ENCODE measurements at regions not wholly inside any gene's neighbourhood (a gene's known extent, or its start where the extent isn't known, plus 50 kb on each side); places are given as distances from the start of the nearest gene placed in this dataset.

GRCh38 chr10:130967161-130967560 lies 344.4 kb downstream of the TCERG1L start:
- Histone ChIP-seq H3K4me3 (no peak overlapping the region), H3K36me3 (no peaks in the 10 kb centered on the region), H3K27me3 (no peaks in the 10 kb centered on the region), H3K4me1 (no peaks in the 10 kb centered on the region), H3K27ac (no peak overlapping the region), H3K9me3 (no peaks in the 10 kb centered on the region)
- WGBS (ENCODE audit: insufficient coverage, low coverage, low lambda C conversion rate, missing lambda C conversion rate) = 60% methylated on average over 5 of the region's 5 CpGs
- DNase-seq (no peak), ATAC-seq (no peak)
- intact Hi-C loops (cut with DNase I) = no loop called here
- TF ChIP-seq POLR2A (IDR thresholded peaks at IDR 0.05) = no peak
- no peak for TF ChIP-seq CTCF (IDR thresholded peaks at IDR 0.05)

DNA sequence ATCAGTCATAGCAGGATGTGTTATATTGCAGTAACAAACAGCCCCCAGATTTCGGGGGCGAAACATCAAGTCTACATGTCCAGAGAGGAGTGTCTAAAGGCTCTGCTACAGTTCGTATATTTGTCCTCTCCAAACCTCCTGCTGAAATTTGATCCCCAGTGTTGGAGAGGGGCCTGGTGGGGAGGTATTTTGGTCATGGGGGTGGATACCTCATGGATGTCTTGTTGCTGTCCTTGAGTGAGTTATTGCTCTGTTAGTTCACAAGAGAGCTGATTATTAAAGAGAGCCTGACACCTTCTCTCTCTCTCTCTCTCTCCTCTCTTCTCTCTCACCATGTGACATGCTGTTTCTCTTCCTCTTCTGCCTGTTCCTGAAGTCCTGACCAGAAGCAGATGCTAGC lies 343.7 kb downstream of the TCERG1L start:
- no peaks in the 10 kb centered on the region for H3K4me1 ChIP-seq
- H3K27ac ChIP-seq = no peak overlapping the region
- no peak for DNase-seq
- no peaks in the 10 kb centered on the region for H3K27me3 ChIP-seq
- no peak for ATAC-seq
- no peak for TF ChIP-seq CTCF (IDR thresholded peaks at IDR 0.05)
- no peak for TF ChIP-seq POLR2A (IDR thresholded peaks at IDR 0.05)
- no peaks in the 10 kb centered on the region for H3K36me3 ChIP-seq
- WGBS (ENCODE audit: insufficient coverage, low coverage, low lambda C conversion rate, missing lambda C conversion rate) = 56% methylated on average over 3 of the region's 3 CpGs
- intact Hi-C loops (cut with DNase I) = no loop called here
- no peak overlapping the region for H3K4me3 ChIP-seq
- H3K9me3 ChIP-seq = no peaks in the 10 kb centered on the region

GRCh38 chr10:130968511-130968910 lies 343.0 kb downstream of the TCERG1L start:
- no peaks in the 10 kb centered on the region for H3K27me3 ChIP-seq
- ATAC-seq (no peak), DNase-seq (no peak)
- intact Hi-C loops (cut with DNase I) = no loop called here
- TF ChIP-seq CTCF (IDR thresholded peaks at IDR 0.05) = no peak
- TF ChIP-seq POLR2A (IDR thresholded peaks at IDR 0.05) = no peak
- no peaks in the 10 kb centered on the region for H3K9me3 ChIP-seq
- H3K27ac ChIP-seq = no peak overlapping the region
- no peak overlapping the region for H3K4me3 ChIP-seq
- no peaks in the 10 kb centered on the region for H3K36me3 ChIP-seq
- H3K4me1 ChIP-seq = no peaks in the 10 kb centered on the region
- 39% methylated on average over 3 of the region's 3 CpGs for WGBS (ENCODE audit: insufficient coverage, low coverage, low lambda C conversion rate, missing lambda C conversion rate)

DNA sequence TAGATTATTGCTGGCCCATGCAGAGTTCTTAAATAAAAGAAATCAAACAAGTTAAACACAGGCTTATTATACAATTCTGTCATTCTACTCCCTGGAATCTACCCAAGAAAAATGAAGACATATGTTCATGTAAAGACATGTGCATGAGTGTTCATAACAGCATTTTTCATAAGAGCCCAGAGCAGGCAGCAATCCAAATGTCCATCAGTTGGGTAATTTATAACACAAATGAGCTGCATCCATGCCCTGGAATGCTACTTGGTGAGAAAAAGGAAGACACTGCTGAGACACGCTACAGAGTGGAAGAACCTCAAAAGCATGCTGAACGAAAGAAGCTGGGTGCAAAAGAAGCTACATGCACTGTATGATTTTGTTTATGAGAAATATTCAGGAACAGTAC lies 342.6 kb downstream of the TCERG1L start:
- no peak for ATAC-seq
- Histone ChIP-seq H3K4me3 (no peak overlapping the region), H3K36me3 (no peaks in the 10 kb centered on the region), H3K4me1 (no peaks in the 10 kb centered on the region), H3K27ac (no peak overlapping the region), H3K27me3 (no peaks in the 10 kb centered on the region), H3K9me3 (no peaks in the 10 kb centered on the region)
- TF ChIP-seq CTCF (IDR thresholded peaks at IDR 0.05) = no peak
- no peak for TF ChIP-seq POLR2A (IDR thresholded peaks at IDR 0.05)
- DNase-seq = no peak
- WGBS (ENCODE audit: insufficient coverage, low coverage, low lambda C conversion rate, missing lambda C conversion rate) = 54% methylated on average over 2 of the region's 2 CpGs
- intact Hi-C loops (cut with DNase I) = no loop called here

GRCh38 chr10:130969700-130970099 lies 341.8 kb downstream of the TCERG1L start:
- 70% methylated on average over 11 of the region's 15 CpGs for WGBS (ENCODE audit: insufficient coverage, low coverage, low lambda C conversion rate, missing lambda C conversion rate)
- Histone ChIP-seq H3K4me3 (no peak overlapping the region), H3K9me3 (no peaks in the 10 kb centered on the region), H3K27ac (no peak overlapping the region), H3K27me3 (no peaks in the 10 kb centered on the region), H3K36me3 (no peaks in the 10 kb centered on the region), H3K4me1 (no peaks in the 10 kb centered on the region)
- intact Hi-C loops (cut with DNase I) = no loop called here
- no peak for TF ChIP-seq CTCF (IDR thresholded peaks at IDR 0.05)
- TF ChIP-seq POLR2A (IDR thresholded peaks at IDR 0.05) = no peak
- ATAC-seq = no peak
- DNase-seq = no peak

Measured in right lobe of liver (tissue), 6 donors.